HG02571 (cell line): ENCODE measurements at regions not wholly inside any gene's neighbourhood (a gene's known extent, or its start where the extent isn't known, plus 50 kb on each side); places are given as distances from the start of the nearest gene placed in this dataset.
"Not testable (repeated sequence)": the region's sequence is repeated elsewhere in the genome, so short reads cannot be mapped to it uniquely, and the experiment has no call there.

Experiments used
- ATAC-seq: cut with Tn5 transposase; IDR thresholded peaks from one replicate; pipeline ENCODE4 v1.9.1; 2021; ENCODE audit warnings: mild to moderate bottlenecking, moderate library complexity; ENCODE audit not compliant: unreplicated experiment

- no peak for ATAC-seq
These were observed 168.2 kb upstream of the IGFBP3 start for GRCh38 chr7:46089281-46089680.

DNA sequence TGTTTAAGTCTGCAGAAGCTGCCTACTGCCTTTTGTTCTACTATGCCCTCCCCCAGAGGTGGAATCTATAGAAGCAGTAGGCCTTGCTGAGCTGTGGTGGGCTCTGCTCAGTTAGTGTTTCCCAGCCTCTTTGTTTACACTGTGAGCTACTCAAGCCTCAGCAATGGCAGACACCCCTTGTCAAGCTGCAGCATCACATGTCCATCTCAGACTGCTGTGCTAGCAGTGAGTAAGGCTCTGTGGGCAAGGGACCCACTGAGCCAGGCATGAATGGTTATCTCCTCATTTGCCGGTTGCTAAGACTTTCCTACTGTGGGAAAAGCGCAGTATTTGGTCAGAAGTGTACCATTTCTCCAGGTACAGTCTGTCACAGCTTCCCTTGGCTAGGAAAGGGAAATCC is 167.4 kb upstream of the IGFBP3 start:
- not testable (repeated sequence) for ATAC-seq

GRCh38 chr7:46080595-46081159 is 159.6 kb upstream of the IGFBP3 start:
- no peak for ATAC-seq

GRCh38 chr7:46079421-46079820 is 158.3 kb upstream of the IGFBP3 start:
- ATAC-seq, result no peak

DNA sequence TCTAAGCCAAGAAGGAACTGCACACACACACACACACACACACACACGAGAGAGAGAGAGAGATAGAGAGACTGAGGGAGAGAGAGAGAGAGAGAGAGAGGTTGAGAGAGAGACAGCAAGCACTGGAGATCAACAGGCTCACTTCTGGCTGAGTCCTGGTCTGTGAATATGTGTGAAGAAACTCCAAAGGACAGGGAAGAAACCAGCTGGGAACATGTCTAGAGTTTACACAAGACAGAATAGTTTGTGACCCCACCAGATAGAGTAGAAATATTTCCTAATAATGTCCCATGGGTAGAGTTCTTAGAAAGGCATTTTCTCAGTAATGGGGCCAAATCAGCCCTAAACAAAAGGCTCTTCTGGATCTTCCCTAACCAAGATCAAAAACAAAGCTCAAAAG is 155.5 kb upstream of the IGFBP3 start:
- no peak for ATAC-seq

DNA sequence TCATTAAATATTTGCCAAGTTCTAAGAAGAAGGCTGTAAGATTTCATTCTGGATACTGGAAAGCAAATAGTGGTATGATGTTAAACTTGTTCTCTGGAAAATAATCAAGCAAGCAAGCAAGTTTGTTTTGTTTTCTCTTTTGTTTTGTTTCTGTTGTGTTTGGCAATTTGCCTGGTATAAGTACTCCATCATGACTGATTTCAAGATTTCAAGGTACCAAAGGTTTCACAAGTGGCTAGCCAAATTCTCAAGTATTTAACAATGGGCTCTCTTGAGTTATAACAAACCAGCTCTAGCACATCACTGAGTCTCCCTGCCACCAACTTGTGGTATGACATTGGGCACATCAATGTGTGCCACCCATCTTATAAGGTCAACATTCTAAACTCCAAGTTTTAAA is 151.7 kb upstream of the IGFBP3 start:
- ATAC-seq, result no peak

DNA sequence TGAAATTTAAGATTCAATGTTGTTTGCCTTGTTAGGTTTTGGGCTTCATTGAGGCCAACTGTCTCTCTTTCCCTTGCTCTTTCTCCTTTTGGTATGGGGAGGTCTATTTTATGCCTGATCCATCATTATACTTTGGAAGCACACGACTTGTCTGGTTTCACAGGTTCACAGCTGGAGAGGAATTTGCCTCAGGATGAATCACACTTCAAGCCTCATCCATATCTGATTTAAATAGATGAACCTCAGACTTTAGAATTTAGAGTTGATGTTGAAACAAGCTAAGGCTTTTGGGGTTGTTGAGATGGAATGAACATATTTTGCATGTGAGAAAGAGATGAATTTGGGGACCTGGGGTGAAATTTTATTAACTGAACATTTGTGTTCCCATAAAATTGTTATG is 150.5 kb upstream of the IGFBP3 start:
- no peak for ATAC-seq

- no peak for ATAC-seq
These were observed 150.0 kb upstream of the IGFBP3 start for GRCh38 chr7:46071076-46071475.

GRCh38 chr7:46068159-46068558 is 147.1 kb upstream of the IGFBP3 start:
- no peak for ATAC-seq

DNA sequence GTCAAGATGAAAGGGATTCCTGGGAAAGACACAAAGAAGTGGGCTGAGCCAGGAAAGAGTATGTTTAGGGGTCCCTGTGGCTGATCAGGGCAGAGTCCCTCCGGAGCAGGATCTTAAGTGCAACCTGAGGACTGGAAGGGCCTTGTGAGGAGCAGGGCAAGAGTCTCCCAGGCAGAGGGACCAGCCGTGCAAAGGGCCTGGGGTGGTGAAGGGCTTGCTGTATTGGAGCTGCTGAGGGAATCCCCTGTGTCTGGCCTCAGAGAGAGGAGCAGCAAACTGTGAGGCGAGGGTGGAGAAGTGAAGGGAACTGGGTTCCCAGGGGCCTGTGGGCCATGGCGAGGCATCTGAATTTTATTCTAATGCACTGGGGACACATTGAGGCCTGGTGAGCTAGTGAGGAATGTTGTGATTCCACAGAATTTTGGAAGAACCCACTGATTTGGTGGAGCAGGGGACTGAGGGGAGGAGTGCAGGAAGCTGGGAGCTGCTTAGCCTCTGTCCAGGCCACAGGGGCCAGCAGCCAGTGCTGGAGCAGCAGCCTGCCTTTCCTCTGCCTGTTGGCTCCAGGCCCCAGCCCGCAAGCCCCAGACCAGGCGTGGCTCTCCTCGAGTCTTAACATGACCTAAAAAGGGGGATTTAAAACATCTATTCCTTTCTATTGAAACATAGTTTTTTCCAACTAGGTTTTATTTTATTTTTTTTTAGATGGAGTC is 138.4 kb upstream of the IGFBP3 start:
- no peak for ATAC-seq

GRCh38 chr7:46058086-46058823 is 137.2 kb upstream of the IGFBP3 start:
- no peak for ATAC-seq

GRCh38 chr7:46054915-46055314 is 133.8 kb upstream of the IGFBP3 start:
- no peak for ATAC-seq

DNA sequence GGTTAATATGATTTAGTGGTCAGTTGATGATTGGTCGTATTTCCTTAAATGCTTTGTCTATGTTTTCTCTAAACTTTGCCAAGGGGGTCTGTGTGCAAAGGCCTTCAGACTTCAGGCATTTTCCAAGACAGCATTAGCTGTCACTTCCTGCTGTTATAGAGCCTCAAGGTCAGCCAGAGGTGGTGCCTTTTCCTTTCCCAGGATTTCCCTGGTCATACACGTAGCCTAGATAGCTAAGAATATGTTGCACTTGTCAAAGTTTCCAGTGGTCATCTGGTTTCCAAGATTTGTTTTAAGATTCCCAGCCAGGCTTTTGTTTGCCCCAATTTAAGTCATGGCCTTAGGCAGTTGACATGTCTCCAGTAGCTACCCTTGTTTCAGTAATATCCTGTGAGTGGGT is 133.2 kb upstream of the IGFBP3 start:
- ATAC-seq, result no peak

DNA sequence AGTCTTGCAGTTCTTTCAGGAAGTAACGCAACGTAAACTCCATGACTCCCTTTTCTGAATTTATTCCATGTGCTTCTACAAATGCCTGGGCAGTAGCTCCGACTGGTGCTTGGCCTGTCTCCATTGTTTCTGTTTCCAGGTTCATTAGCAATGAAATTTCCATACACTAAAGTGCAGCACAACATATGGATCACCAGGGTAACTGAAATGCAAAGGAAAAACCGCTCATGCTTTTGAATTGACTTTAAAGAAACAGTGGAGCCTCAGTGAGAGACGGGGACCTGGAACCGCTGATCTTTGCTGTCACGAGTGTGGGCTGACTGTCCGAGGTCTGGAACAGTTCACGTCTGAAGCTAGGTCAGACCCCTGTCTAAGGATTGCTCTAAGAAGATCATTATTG is 126.5 kb upstream of the IGFBP3 start:
- no peak for ATAC-seq

GRCh38 chr7:46043338-46043737 is 122.3 kb upstream of the IGFBP3 start:
- not testable (repeated sequence) for ATAC-seq

DNA sequence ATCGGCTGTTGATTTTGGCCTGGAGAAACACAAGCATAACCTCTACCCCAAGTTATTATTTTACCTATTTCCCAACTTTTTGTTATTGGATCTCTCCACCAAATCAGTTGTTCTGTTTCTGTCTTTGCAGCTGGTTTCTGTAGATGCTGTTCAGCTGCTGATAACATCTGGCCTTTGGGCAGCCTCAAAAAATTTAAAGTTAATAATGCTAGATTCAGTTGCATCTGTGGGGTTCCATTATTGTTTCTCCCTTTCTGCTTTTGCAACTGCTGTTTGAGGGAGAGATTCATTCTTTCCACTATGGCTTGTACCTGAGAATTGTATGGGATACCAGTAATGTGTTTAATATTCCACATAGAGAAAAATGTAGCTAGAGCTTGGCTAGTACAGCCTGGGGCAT is 118.7 kb upstream of the IGFBP3 start:
- ATAC-seq, result not testable (repeated sequence)

DNA sequence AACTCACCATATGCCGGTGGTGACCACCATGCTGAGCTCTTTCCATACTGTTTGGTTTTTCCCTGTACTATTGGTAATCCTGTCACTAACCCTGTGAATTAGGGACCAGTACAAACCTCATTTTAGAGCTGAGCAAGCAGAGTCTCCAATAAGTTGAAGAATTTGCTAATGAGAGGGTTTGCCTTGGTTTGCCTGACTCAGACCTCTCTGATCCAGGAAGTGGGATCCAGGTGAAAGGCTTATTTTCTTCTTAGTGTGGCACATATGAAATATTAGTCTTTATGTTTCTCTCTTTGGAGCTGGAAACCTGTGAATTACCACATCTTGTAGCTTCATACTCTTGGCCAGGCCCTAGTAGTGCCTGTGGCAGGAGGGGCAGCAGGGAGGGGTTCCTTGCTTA is 114.1 kb upstream of the IGFBP3 start:
- ATAC-seq, result no peak

GRCh38 chr7:46034056-46034768 is 113.1 kb upstream of the IGFBP3 start:
- ATAC-seq, result no peak

GRCh38 chr7:46033592-46033991 is 112.5 kb upstream of the IGFBP3 start:
- no peak for ATAC-seq

GRCh38 chr7:46032942-46033341 is 111.9 kb upstream of the IGFBP3 start:
- no peak for ATAC-seq

- no peak for ATAC-seq
These were observed 111.3 kb upstream of the IGFBP3 start for GRCh38 chr7:46032353-46032752.
